ENCODE measurements at regions not wholly inside any gene's neighbourhood (a gene's known extent, or its start where the extent isn't known, plus 50 kb on each side); places are given as distances from the start of the nearest gene placed in this dataset.
"Not testable (repeated sequence)": the region's sequence is repeated elsewhere in the genome, so short reads cannot be mapped to it uniquely, and the experiment has no call there.

GRCh38 chr6:125618629-125619028 lies 130.8 kb upstream of the HEY2 start:
- no peak overlapping the region for H3K4me3 ChIP-seq (ENCODE audit: low read depth, low read length)
- TF ChIP-seq CTCF (conservative IDR thresholded peaks at IDR 0.05; ENCODE audit: low read depth, low read length) = no peak
- no peak for DNase-seq (ENCODE audit: low read depth)

- no peak overlapping the region for H3K4me3 ChIP-seq (ENCODE audit: low read depth, low read length)
- TF ChIP-seq CTCF (conservative IDR thresholded peaks at IDR 0.05; ENCODE audit: low read depth, low read length) = no peak
- no peak for DNase-seq (ENCODE audit: low read depth)
Observed at GRCh38 chr6:125623085-125623484, 126.3 kb upstream of the HEY2 start.

- no peak overlapping the region for H3K4me3 ChIP-seq (ENCODE audit: low read depth, low read length)
- TF ChIP-seq CTCF (conservative IDR thresholded peaks at IDR 0.05; ENCODE audit: low read depth, low read length) = no peak
- DNase-seq (ENCODE audit: low read depth) = no peak
Observed at GRCh38 chr6:125631165-125631564, 118.3 kb upstream of the HEY2 start.

- not testable (repeated sequence) for H3K4me3 ChIP-seq (ENCODE audit: low read depth, low read length); DNase-seq (ENCODE audit: low read depth)
Observed at GRCh38 chr6:125636011-125636410, 113.4 kb upstream of the HEY2 start.

- no peak for TF ChIP-seq CTCF (conservative IDR thresholded peaks at IDR 0.05; ENCODE audit: low read depth, low read length)
- no peak for DNase-seq (ENCODE audit: low read depth)
- no peak overlapping the region for H3K4me3 ChIP-seq (ENCODE audit: low read depth, low read length)
Observed at GRCh38 chr6:125636671-125637070, 112.8 kb upstream of the HEY2 start.

- no peak overlapping the region for H3K4me3 ChIP-seq (ENCODE audit: low read depth, low read length)
- DNase-seq (ENCODE audit: low read depth) = no peak
- no peak for TF ChIP-seq CTCF (conservative IDR thresholded peaks at IDR 0.05; ENCODE audit: low read depth, low read length)
Observed at GRCh38 chr6:125637207-125637606, 112.2 kb upstream of the HEY2 start.

GRCh38 chr6:125639466-125640020 lies 109.9 kb upstream of the HEY2 start:
- DNase-seq (ENCODE audit: low read depth) = no peak
- TF ChIP-seq CTCF (conservative IDR thresholded peaks at IDR 0.05; ENCODE audit: low read depth, low read length) = no peak
- no peak overlapping the region for H3K4me3 ChIP-seq (ENCODE audit: low read depth, low read length)

Measured in choroid plexus epithelial cell (primary cell).